ENCODE measurements at regions not wholly inside any gene's neighbourhood (a gene's known extent, or its start where the extent isn't known, plus 50 kb on each side); places are given as distances from the start of the nearest gene placed in this dataset.
"Not testable (repeated sequence)": the region's sequence is repeated elsewhere in the genome, so short reads cannot be mapped to it uniquely, and the experiment has no call there.

DNA sequence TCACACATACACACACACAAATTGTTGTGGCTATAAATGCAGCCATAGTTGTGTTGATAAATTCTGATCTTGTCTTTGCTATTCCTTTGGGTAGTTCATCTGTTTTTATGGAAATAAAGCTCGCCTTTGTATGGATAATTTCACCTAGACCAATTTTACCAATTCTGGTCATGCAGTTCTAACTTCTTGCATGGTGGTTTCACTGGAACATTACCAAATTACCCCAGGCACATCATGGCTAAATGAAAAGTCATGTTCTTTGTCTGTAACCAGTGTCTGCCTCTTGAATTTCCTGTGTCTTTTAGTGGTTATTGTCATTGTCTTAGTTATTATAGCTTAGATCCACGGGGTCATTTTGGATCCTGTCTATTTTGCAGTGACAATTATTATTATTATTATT lies 50.3 kb upstream of the TMC1 start:
- 92% methylated on average over 2 of the region's 2 CpGs for WGBS
- Histone ChIP-seq H3K36me3 (ENCODE audit: insufficient read depth) (no peaks in the 10 kb centered on the region), H3K4me3 (ENCODE audit: low read depth, low read length) (no peak overlapping the region), H3K4me1 (ENCODE audit: insufficient read depth) (peaks cover 1% of the 10 kb centered on the region), H3K27ac (ENCODE audit: low read depth) (no peak overlapping the region)
- no peak for DNase-seq (ENCODE audit: extremely low spot score)

DNA sequence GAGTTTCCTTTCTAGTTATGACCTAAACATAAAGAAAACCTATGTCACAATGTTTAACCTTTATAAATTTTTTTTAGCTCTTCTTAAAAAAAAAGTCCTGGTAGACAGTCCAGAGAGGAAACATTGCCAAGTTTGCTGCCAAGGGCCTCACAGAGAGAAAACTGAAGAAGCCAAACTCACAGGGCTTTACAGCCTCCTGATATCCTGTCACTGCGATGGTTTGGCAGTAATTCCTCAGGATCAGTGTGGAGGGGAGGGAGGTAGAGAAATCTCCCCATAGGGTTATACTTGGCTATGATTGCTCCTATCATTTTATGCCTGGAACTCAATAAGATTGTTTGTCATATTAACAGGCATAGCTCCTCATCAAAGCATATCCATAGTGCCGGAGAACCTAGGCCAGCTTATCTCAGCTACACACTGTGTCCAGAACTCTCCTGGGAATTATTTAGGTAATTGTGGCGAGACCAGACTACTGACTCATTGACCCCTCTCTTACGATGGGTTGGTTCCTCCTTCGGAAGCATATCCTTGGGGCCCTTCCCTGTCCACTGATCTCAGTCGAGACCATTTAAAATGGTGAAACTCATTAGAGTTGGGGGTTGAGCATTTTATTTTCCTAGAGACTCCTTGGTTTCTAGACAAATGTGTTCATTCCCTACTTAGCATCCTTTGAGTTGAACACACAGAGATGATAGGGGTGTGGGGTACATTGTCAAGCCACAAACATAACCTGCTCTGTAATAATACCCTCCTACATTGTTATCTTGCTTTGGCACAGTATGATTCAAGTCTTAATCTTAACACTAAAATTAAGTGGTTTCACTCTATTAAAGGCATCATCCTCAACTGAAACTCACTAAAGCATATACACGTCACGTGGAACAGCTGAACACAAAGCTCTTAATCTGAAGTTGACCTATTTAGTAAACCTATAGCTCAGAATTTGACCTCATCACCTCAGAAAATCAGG lies 53.4 kb upstream of the TMC1 start:
- WGBS: 80% methylated on average over 8 of the region's 8 CpGs

DNA sequence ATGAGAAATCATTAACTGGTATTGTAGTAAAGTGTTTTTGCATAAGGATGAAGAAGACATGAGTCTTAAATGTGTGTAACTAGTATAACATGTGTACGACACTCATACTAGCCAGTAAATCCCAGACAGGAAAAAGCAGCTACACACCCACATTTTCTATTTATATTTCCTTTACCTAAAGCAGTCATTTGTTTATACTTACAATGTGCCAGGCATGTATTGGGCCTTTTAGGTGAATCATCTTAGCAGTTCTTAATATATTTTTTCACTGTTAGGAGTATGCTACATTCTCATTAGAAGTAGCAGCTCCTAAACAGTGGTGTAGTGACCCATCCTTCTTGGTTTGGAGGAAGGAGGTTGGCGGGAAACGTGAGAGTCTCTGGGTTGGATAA lies 55.8 kb upstream of the TMC1 start:
- DNase-seq (ENCODE audit: extremely low spot score): no peak
- no peak overlapping the region for H3K4me3 ChIP-seq (ENCODE audit: low read depth, low read length)
- WGBS: 77% methylated on average over 3 of the region's 3 CpGs
- H3K36me3 ChIP-seq (ENCODE audit: insufficient read depth): no peaks in the 10 kb centered on the region
- H3K27ac ChIP-seq (ENCODE audit: low read depth): no peak overlapping the region
- no peaks in the 10 kb centered on the region for H3K4me1 ChIP-seq (ENCODE audit: insufficient read depth)

More for the DNA sequence above, 53.4 kb upstream of the TMC1 start:
- Histone ChIP-seq H3K4me1 (ENCODE audit: insufficient read depth) (no peaks in the 10 kb centered on the region), H3K27ac (ENCODE audit: low read depth) (no peak overlapping the region), H3K36me3 (ENCODE audit: insufficient read depth) (no peaks in the 10 kb centered on the region), H3K4me3 (ENCODE audit: low read depth, low read length) (no peak overlapping the region)
- no peak for DNase-seq (ENCODE audit: extremely low spot score)

DNA sequence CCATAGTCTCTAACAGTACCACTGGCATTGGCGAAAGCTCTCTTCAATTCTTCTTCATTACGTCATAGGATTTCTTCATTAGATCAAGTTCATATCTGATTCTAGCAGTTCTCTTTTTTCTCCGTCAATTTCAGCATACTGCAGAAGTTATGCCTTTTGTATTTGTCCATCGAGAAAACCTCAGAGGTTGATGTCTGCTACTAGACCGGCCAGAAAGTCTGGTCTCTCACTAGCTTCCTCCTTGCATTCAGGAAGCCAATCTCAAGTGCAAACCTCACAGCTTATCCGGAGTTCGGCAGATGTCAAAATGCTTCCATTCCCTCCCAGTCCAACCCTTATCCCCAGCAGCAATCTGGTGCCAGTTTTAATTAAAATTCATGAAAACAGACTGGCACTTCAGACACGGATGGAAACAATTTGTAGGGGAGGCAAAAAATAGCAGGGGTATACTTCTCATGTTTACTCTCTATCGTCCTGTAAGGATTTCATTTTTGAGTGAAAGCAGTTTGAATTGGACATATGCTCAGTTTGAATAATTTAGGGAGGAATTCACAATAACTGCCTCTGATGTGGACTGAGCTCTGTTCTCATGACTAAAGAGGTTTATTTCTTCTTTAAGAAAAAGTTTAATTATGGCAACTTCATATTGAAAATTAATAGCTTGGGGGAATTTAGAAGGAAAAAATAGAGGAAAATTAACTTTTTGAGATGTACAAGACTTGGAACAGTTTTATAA lies 56.4 kb upstream of the TMC1 start:
- 69% methylated on average over 9 of the region's 9 CpGs for WGBS
- no peak overlapping the region for H3K4me3 ChIP-seq (ENCODE audit: low read depth, low read length)
- DNase-seq (ENCODE audit: extremely low spot score): no peak
- H3K27ac ChIP-seq (ENCODE audit: low read depth): no peak overlapping the region
- H3K36me3 ChIP-seq (ENCODE audit: insufficient read depth): no peaks in the 10 kb centered on the region
- H3K4me1 ChIP-seq (ENCODE audit: insufficient read depth): no peaks in the 10 kb centered on the region

DNA sequence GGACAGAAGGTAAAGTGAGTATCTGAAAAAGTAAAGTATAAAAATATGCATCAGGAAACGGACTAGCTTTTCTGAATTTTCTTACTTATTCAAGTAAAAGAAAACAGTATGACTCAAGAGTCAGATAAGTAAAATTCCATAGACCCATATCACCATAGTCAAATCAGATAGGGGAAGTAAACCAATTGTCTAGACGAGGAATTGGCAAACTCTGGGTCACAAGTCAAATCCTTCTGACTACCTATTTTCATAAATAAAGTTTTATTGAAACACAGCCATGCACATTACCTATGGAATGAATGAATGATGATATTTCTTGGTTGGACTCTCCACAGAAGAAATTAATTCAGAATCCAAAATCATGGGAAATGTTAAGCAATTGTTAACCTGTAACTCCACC lies 59.1 kb upstream of the TMC1 start:
- no peak overlapping the region for H3K27ac ChIP-seq (ENCODE audit: low read depth)
- H3K4me3 ChIP-seq (ENCODE audit: low read depth, low read length): no peak overlapping the region
- H3K36me3 ChIP-seq (ENCODE audit: insufficient read depth): no peaks in the 10 kb centered on the region
- no peak for DNase-seq (ENCODE audit: extremely low spot score)
- WGBS: 74% methylated on average over 2 of the region's 2 CpGs
- H3K4me1 ChIP-seq (ENCODE audit: insufficient read depth): no peaks in the 10 kb centered on the region

DNA sequence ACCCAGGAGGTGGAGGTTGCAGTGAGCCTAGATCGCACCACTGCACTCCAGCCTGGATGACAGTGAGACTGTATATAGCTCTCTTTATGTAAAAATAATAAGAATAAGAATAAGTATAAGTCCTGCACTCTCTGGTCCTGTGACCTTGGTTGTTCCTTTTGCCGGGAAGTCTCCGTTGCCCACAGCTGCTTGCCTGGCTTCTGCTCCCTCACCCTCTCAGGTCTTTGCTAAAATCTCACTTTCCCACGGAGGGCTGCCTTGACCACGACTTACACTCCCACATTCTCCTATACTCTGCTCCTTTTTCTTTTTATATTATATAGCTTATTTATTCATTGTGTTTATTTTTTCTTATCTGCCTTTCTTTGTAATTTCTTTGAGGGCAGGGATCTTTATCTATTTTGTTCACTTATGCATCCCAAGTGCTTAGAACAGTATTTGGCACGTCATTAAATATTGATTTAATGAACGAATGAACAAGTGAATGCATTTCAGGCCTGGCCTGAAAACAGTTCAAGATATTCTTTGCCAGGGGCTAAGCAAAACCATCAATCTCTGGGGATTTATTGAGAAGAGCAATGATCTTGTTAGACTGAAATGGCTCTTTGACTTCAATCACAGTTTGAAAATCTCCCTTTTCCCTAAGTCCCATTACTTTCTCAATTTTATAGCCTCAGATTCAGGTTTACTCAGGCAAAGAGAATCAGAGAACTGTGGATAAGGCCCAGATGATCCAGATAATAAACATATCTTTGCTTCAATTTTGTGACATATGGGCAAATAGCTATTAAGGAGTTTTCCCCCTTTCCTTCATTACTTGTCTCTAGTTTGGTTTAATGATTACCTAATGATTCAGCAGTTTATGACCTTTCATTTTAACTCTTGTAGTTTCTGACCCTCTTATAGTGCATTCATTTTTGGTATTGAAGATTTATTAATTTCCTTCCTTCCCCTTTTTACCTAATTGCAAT lies 60.8 kb upstream of the TMC1 start:
- H3K4me3 ChIP-seq (ENCODE audit: low read depth, low read length): no peak overlapping the region

DNA sequence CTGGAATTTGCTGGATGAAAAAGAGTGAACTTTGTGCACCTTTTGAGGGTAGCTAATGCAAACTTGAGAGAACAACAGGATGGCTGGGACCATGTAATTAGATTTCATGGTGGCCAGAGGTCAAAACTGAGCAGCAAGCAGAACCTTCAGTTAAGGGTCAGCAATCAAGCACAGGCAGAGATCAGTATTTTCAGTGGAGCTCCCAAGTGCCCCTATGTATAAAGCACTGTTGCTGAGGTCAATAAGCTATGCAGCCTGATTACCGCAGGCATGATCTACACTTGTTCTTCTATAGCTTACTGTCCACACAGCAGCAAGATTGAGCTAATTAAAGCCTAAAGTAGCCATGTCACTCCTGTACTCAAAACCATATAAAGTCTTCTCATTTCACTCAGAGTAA lies 62.1 kb upstream of the TMC1 start:
- no peaks in the 10 kb centered on the region for H3K36me3 ChIP-seq (ENCODE audit: insufficient read depth)
- no peak overlapping the region for H3K27ac ChIP-seq (ENCODE audit: low read depth)
- WGBS: 90% methylated on average over 1 of the region's 1 CpG
- peaks cover 2% of the 10 kb centered on the region for H3K4me1 ChIP-seq (ENCODE audit: insufficient read depth)
- no peak for DNase-seq (ENCODE audit: extremely low spot score)
- no peak overlapping the region for H3K4me3 ChIP-seq (ENCODE audit: low read depth, low read length)

More for the DNA sequence above, 60.8 kb upstream of the TMC1 start:
- no peak for DNase-seq (ENCODE audit: extremely low spot score)
- Histone ChIP-seq H3K36me3 (ENCODE audit: insufficient read depth) (no peaks in the 10 kb centered on the region), H3K4me1 (ENCODE audit: insufficient read depth) (no peaks in the 10 kb centered on the region), H3K27ac (ENCODE audit: low read depth) (no peak overlapping the region)
- WGBS: 70% methylated on average over 7 of the region's 7 CpGs

DNA sequence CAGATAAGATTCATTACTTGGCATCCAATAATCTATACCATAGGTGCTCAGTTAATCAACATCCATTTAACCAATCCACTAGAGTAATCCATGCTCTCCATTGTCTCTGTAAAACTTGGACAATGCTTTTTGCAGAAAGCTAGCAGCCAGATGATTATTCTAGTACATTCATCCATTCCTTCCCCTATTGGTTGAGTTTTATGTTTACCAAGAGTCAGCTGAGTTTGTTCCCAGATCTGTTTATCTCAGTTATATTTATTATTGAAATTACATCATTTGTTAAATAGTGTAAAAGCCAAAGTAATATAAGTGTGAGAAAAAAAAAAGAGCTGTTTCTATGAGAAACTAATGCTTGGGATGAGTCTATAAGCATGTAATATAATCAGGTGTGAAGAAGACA lies 63.3 kb upstream of the TMC1 start:
- H3K36me3 ChIP-seq (ENCODE audit: insufficient read depth): no peaks in the 10 kb centered on the region
- no peak overlapping the region for H3K4me3 ChIP-seq (ENCODE audit: low read depth, low read length)
- H3K27ac ChIP-seq (ENCODE audit: low read depth): no peak overlapping the region
- H3K4me1 ChIP-seq (ENCODE audit: insufficient read depth): peaks cover 2% of the 10 kb centered on the region
- DNase-seq (ENCODE audit: extremely low spot score): no peak

DNA sequence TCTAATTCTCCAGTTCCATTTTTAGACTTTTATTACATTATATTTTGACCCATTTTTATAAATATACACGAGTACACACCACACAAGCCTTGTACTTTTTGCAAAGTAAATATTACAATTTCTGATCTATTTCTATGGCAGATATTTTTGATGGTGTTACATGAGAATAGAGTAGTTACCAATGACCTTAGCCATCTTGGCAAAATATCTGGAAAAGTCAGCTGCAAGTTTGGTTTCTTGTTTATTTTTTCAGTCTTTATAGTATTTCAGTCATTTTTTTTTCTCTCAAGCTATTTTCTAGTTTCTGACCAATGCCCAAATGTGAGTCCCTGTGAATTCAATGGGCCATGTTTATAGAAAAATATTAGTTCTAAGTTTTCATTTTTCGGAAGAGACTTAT lies 64.0 kb upstream of the TMC1 start:
- H3K4me1 ChIP-seq (ENCODE audit: insufficient read depth): peaks cover 2% of the 10 kb centered on the region
- no peak overlapping the region for H3K27ac ChIP-seq (ENCODE audit: low read depth)
- no peak for DNase-seq (ENCODE audit: extremely low spot score)
- no peaks in the 10 kb centered on the region for H3K36me3 ChIP-seq (ENCODE audit: insufficient read depth)
- WGBS: 83% methylated on average over 2 of the region's 2 CpGs
- H3K4me3 ChIP-seq (ENCODE audit: low read depth, low read length): no peak overlapping the region

DNA sequence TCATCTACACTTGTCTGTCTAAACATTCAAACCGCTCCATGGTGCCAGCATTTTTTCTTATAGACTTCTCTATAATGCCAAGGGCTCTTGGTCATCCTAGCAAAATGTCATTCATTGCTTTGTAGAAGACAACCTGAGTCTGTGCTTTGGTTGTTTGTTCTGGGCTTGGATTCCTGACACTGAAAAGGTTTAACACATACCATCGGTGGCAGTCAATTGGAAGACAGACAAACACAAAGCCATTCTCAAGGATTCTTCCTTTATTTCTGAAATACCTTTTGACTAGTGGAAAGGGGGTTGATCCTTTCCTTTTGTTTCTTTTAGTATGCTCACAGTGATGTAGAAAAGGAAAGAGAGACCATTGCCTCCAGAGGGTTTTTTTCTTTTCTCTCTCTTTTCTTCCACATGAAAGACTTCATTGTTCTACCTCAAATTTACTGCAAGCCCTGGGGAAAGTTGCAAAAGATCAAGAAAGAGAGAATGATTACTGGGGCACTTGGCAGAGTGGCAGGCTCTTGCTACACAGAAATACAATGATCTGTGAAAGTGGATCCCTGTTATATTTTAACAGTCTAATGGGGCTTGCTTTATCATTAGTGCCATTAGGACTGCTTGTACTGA lies 66.4 kb upstream of the TMC1 start:
- H3K4me3 ChIP-seq (ENCODE audit: low read depth, low read length): no peak overlapping the region
- H3K27ac ChIP-seq (ENCODE audit: low read depth): peak overlapping the region; percentile 10
- H3K4me1 ChIP-seq (ENCODE audit: insufficient read depth): peaks cover 2% of the 10 kb centered on the region
- DNase-seq (ENCODE audit: extremely low spot score): no peak
- no peaks in the 10 kb centered on the region for H3K36me3 ChIP-seq (ENCODE audit: insufficient read depth)
- 65% methylated on average over 2 of the region's 2 CpGs for WGBS

DNA sequence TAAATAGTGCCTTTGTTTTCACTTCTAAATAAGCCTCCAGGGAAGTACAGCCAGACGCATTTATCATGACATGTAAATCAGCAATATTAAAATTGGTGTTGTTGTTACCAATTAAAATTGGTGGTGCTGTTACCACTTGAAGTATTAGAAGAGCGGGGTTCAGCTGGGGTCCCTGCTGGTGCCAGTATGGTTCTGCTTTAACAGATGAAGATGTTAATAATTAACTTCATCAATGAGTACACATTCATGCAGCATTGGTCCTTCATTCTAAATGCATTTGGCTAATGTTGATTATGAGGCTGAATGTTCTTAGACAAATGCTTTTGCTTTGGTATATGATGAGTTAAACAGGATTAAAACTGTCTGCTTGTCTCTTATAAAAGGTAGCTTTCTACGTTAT lies 67.6 kb upstream of the TMC1 start:
- no peaks in the 10 kb centered on the region for H3K36me3 ChIP-seq (ENCODE audit: insufficient read depth)
- no peak overlapping the region for H3K4me3 ChIP-seq (ENCODE audit: low read depth, low read length)
- H3K27ac ChIP-seq (ENCODE audit: low read depth): no peak overlapping the region
- H3K4me1 ChIP-seq (ENCODE audit: insufficient read depth): peaks cover 2% of the 10 kb centered on the region
- no peak for DNase-seq (ENCODE audit: extremely low spot score)
- WGBS: 86% methylated on average over 3 of the region's 3 CpGs

DNA sequence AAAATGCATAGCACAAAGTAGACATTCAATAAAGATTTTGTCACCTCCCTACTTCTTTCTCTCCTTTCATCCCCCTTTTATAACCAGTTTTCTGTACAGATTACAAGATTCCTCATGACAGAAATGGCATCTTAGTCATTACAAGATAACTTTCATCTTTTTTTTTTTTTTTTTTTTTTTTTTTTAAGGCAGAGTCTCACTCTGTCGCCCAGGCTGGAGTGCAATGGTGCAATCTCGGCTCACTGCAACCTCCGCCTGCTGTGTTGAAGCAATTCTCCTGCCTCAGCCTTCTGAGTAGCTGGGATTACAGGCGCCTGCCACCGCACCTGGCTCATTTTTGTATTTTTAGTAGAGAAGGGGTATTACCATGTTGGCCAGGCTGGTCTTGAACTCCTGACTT lies 75.2 kb upstream of the TMC1 start:
- WGBS: 92% methylated on average over 5 of the region's 5 CpGs
- H3K36me3 ChIP-seq (ENCODE audit: insufficient read depth); DNase-seq (ENCODE audit: extremely low spot score); H3K27ac ChIP-seq (ENCODE audit: low read depth); H3K4me3 ChIP-seq (ENCODE audit: low read depth, low read length); H3K4me1 ChIP-seq (ENCODE audit: insufficient read depth): not testable (repeated sequence)

Data from urinary bladder (tissue), 3 donors.